ENCODE measurements at regions not wholly inside any gene's neighbourhood (a gene's known extent, or its start where the extent isn't known, plus 50 kb on each side); places are given as distances from the start of the nearest gene placed in this dataset.

- Histone ChIP-seq H3K27me3 (replicated peaks) (no peaks in the 10 kb centered on the region), H3K4me3 (ENCODE audit: low read depth, low read length) (no peak overlapping the region), H3K27ac (no peak overlapping the region), H3K36me3 (replicated peaks) (no peaks in the 10 kb centered on the region)
- DNase-seq, result no peak
- in situ Hi-C loops (cut with HindIII; ENCODE audit: low pct_ligation_motif_present, low sequenced_read_pairs), result no loop called here
- TF ChIP-seq, protein P1, sequence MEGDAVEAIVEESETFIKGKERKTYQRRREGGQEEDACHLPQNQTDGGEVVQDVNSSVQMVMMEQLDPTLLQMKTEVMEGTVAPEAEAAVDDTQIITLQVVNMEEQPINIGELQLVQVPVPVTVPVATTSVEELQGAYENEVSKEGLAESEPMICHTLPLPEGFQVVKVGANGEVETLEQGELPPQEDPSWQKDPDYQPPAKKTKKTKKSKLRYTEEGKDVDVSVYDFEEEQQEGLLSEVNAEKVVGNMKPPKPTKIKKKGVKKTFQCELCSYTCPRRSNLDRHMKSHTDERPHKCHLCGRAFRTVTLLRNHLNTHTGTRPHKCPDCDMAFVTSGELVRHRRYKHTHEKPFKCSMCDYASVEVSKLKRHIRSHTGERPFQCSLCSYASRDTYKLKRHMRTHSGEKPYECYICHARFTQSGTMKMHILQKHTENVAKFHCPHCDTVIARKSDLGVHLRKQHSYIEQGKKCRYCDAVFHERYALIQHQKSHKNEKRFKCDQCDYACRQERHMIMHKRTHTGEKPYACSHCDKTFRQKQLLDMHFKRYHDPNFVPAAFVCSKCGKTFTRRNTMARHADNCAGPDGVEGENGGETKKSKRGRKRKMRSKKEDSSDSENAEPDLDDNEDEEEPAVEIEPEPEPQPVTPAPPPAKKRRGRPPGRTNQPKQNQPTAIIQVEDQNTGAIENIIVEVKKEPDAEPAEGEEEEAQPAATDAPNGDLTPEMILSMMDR (IDR thresholded peaks at IDR 0.05; ENCODE audit: low read depth, low read length, missing control alignments), result no peak
These were observed 104.0 kb downstream of the AIPL1 start for GRCh38 chr17:6330936-6331335.

DNA sequence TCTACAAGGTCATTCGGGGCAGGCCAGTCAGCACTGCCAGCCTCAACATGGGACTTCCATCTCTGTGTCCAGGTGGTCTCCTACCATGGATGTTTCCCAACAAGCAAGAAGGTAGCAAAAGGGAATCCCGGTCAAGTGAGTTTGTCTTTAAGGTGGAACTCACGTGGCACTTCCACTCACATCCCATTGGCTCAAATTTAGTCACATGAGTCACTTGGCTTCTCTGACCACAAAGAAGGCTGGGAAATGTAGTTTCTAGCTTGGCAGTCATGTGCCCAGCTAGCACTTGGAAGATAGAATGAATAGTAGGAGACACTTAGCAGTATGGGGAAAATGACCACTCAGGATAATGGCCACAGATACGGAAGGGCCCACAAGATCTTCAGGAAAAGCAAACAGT lies 106.6 kb downstream of the AIPL1 start:
- Histone ChIP-seq H3K27me3 (replicated peaks) (no peaks in the 10 kb centered on the region), H3K36me3 (replicated peaks) (no peaks in the 10 kb centered on the region), H3K4me3 (ENCODE audit: low read depth, low read length) (no peak overlapping the region), H3K27ac (no peak overlapping the region)
- no peak for DNase-seq
- TF ChIP-seq, protein P1 (IDR thresholded peaks at IDR 0.05; ENCODE audit: low read depth, low read length, missing control alignments), result no peak
- in situ Hi-C loops (cut with HindIII; ENCODE audit: low pct_ligation_motif_present, low sequenced_read_pairs), result no loop called here

DNA sequence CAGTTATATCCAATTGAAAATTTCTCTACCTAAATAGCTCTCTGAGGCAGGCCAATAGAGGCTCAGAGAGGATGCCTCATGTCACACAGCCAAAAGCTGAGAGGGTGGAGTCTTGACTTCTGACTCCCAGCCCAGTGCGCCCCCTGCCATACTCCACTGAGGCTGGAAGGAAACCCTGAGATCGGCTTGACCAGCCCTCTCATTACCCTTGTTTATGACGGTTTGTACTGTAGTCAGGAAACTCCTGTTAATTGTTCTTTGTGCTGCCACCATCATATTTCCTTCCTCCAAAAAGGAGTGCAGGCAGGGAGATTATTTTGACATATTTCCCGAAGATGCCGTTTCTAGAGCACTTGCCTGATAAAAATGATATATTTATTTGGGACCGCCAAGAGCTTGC lies 107.9 kb downstream of the AIPL1 start:
- no peaks in the 10 kb centered on the region for H3K36me3 ChIP-seq (replicated peaks)
- TF ChIP-seq, protein P1 (IDR thresholded peaks at IDR 0.05; ENCODE audit: low read depth, low read length, missing control alignments), result no peak
- in situ Hi-C loops (cut with HindIII; ENCODE audit: low pct_ligation_motif_present, low sequenced_read_pairs), result no loop called here
- no peak for DNase-seq
- no peak overlapping the region for H3K4me3 ChIP-seq (ENCODE audit: low read depth, low read length)
- H3K27me3 ChIP-seq (replicated peaks), result no peaks in the 10 kb centered on the region
- no peak overlapping the region for H3K27ac ChIP-seq

- TF ChIP-seq, protein P1 (IDR thresholded peaks at IDR 0.05; ENCODE audit: low read depth, low read length, missing control alignments), result no peak
- in situ Hi-C loops (cut with HindIII; ENCODE audit: low pct_ligation_motif_present, low sequenced_read_pairs), result no loop called here
- no peak overlapping the region for H3K4me3 ChIP-seq (ENCODE audit: low read depth, low read length)
- no peaks in the 10 kb centered on the region for H3K36me3 ChIP-seq (replicated peaks)
- H3K27ac ChIP-seq, result no peak overlapping the region
- DNase-seq, result no peak
- no peaks in the 10 kb centered on the region for H3K27me3 ChIP-seq (replicated peaks)
These were observed 108.4 kb downstream of the AIPL1 start for GRCh38 chr17:6326483-6326882.

DNA sequence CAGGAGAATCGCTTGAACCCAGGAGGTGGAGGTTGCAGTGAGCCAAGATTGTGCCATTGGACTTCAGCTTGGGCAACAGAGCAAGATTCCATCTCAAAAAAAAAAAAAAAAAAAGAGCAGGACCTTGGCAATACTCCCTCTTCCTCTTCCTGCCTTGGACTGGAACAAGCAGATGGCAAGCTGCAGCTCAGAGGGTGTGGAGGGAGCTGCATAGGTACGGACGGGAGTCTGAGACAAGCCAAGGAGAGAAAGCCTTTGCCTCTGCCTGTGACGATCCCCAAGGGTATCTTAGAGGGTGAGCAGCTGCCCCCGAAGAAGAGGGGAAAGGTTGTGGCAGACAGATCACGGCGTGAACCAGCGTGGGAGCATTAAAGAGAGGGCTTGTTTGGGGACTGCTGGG lies 109.2 kb downstream of the AIPL1 start:
- DNase-seq, result no peak
- no peak overlapping the region for H3K4me3 ChIP-seq (ENCODE audit: low read depth, low read length)
- TF ChIP-seq, protein P1 (IDR thresholded peaks at IDR 0.05; ENCODE audit: low read depth, low read length, missing control alignments), result no peak
- no peak overlapping the region for H3K27ac ChIP-seq
- in situ Hi-C loops (cut with HindIII; ENCODE audit: low pct_ligation_motif_present, low sequenced_read_pairs), result no loop called here
- no peaks in the 10 kb centered on the region for H3K27me3 ChIP-seq (replicated peaks)
- H3K36me3 ChIP-seq (replicated peaks), result no peaks in the 10 kb centered on the region

DNA sequence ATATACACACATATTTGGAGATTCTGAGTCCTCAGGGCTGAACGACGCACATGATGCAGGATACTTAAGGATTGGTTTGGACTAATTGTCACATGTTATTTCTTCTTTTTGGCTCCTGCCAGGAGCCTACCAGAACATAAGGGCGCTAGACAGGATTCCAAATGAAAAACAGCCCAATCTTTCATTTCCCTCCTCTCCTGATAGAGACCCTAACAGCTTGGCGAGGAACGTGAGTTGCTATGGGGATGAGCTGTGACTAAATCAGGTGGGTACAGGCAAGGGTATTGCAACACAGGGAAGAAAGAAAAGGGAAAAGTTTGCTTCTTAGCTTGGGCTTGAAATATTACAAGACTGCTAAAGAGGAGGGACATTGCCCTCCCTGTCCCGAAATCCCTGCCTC lies 109.9 kb downstream of the AIPL1 start:
- in situ Hi-C loops (cut with HindIII; ENCODE audit: low pct_ligation_motif_present, low sequenced_read_pairs), result no loop called here
- TF ChIP-seq, protein P1 (IDR thresholded peaks at IDR 0.05; ENCODE audit: low read depth, low read length, missing control alignments), result no peak
- DNase-seq, result no peak
- Histone ChIP-seq H3K4me3 (ENCODE audit: low read depth, low read length) (no peak overlapping the region), H3K27ac (no peak overlapping the region), H3K27me3 (replicated peaks) (no peaks in the 10 kb centered on the region), H3K36me3 (replicated peaks) (no peaks in the 10 kb centered on the region)
